ENCODE measurements at regions not wholly inside any gene's neighbourhood (a gene's known extent, or its start where the extent isn't known, plus 50 kb on each side); places are given as distances from the start of the nearest gene placed in this dataset.

GRCh38 chr9:86659413-86660046 lies 287.8 kb downstream of the GAS1 start:
- TF ChIP-seq CTCF (conservative IDR thresholded peaks at IDR 0.05; ENCODE audit: control insufficient read depth, insufficient read depth, low read depth, low read length) = no peak
- no peak for DNase-seq (ENCODE audit: low read depth)
- no peak overlapping the region for H3K4me3 ChIP-seq (ENCODE audit: control insufficient read depth, low read depth, low read length)

- no peak for TF ChIP-seq CTCF (conservative IDR thresholded peaks at IDR 0.05; ENCODE audit: control insufficient read depth, insufficient read depth, low read depth, low read length)
- DNase-seq (ENCODE audit: low read depth) = peak; percentile 85
- H3K4me3 ChIP-seq (ENCODE audit: control insufficient read depth, low read depth, low read length) = no peak overlapping the region
Measured at GRCh38 chr9:86655147-86655546, 292.2 kb downstream of the GAS1 start.

- no peak for TF ChIP-seq CTCF (conservative IDR thresholded peaks at IDR 0.05; ENCODE audit: control insufficient read depth, insufficient read depth, low read depth, low read length)
Measured at GRCh38 chr9:86653466-86653865, 293.8 kb downstream of the GAS1 start.

GRCh38 chr9:86652736-86653135 lies 294.6 kb downstream of the GAS1 start:
- peak; percentile 44 for DNase-seq (ENCODE audit: low read depth)
- no peak for TF ChIP-seq CTCF (conservative IDR thresholded peaks at IDR 0.05; ENCODE audit: control insufficient read depth, insufficient read depth, low read depth, low read length)

More at GRCh38 chr9:86653466-86653865, 293.8 kb downstream of the GAS1 start:
- no peak for DNase-seq (ENCODE audit: low read depth)
- no peak overlapping the region for H3K4me3 ChIP-seq (ENCODE audit: control insufficient read depth, low read depth, low read length)

GRCh38 chr9:86649913-86650312 lies 295.7 kb upstream of the TUT7 start:
- no peak for DNase-seq (ENCODE audit: low read depth)
- no peak for TF ChIP-seq CTCF (conservative IDR thresholded peaks at IDR 0.05; ENCODE audit: control insufficient read depth, insufficient read depth, low read depth, low read length)
- no peak overlapping the region for H3K4me3 ChIP-seq (ENCODE audit: control insufficient read depth, low read depth, low read length)

More at GRCh38 chr9:86652736-86653135, 294.6 kb downstream of the GAS1 start:
- H3K4me3 ChIP-seq (ENCODE audit: control insufficient read depth, low read depth, low read length) = no peak overlapping the region

GRCh38 chr9:86648828-86649170 lies 294.6 kb upstream of the TUT7 start:
- no peak for DNase-seq (ENCODE audit: low read depth)
- H3K4me3 ChIP-seq (ENCODE audit: control insufficient read depth, low read depth, low read length) = no peak overlapping the region
- no peak for TF ChIP-seq CTCF (conservative IDR thresholded peaks at IDR 0.05; ENCODE audit: control insufficient read depth, insufficient read depth, low read depth, low read length)
